ENCODE measurements at regions not wholly inside any gene's neighbourhood (a gene's known extent, or its start where the extent isn't known, plus 50 kb on each side); places are given as distances from the start of the nearest gene placed in this dataset.

DNA sequence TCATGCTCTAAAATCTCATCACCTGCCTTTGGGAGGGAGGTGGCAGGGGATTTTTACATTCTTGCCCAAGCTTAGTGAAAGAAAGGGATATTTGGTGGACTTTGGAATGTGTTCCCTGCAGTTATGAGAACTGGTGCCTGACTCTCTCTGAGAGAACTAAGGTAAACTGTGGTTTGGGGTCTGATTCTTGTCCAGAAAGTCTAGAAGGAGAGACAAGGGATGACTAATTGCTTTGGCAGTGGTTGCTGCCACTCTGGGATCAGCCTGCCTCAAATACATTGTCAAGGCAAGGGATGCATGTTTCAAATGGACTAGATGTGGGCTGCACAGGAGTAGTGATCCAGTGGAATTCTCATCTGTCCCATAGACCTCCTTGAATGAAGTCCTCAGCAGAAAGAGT is 115.2 kb downstream of the DDIT4L start:
- DNase-seq, result no peak
- no peaks in the 10 kb centered on the region for H3K4me1 ChIP-seq (replicated peaks in 1 of 2)
- H3K27me3 ChIP-seq, result no peaks in the 10 kb centered on the region
- H3K27ac ChIP-seq, result no peak overlapping the region
- intact Hi-C loops (cut with DNase I), result no loop called here
- H3K4me3 ChIP-seq, result no peak overlapping the region
- TF ChIP-seq, protein P1, sequence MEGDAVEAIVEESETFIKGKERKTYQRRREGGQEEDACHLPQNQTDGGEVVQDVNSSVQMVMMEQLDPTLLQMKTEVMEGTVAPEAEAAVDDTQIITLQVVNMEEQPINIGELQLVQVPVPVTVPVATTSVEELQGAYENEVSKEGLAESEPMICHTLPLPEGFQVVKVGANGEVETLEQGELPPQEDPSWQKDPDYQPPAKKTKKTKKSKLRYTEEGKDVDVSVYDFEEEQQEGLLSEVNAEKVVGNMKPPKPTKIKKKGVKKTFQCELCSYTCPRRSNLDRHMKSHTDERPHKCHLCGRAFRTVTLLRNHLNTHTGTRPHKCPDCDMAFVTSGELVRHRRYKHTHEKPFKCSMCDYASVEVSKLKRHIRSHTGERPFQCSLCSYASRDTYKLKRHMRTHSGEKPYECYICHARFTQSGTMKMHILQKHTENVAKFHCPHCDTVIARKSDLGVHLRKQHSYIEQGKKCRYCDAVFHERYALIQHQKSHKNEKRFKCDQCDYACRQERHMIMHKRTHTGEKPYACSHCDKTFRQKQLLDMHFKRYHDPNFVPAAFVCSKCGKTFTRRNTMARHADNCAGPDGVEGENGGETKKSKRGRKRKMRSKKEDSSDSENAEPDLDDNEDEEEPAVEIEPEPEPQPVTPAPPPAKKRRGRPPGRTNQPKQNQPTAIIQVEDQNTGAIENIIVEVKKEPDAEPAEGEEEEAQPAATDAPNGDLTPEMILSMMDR (IDR thresholded peaks at IDR 0.05), result no peak
- H3K9me3 ChIP-seq (replicated peaks in 1 of 3), result no peaks in the 10 kb centered on the region
- H3K36me3 ChIP-seq (replicated peaks in 1 of 2), result no peaks in the 10 kb centered on the region

DNA sequence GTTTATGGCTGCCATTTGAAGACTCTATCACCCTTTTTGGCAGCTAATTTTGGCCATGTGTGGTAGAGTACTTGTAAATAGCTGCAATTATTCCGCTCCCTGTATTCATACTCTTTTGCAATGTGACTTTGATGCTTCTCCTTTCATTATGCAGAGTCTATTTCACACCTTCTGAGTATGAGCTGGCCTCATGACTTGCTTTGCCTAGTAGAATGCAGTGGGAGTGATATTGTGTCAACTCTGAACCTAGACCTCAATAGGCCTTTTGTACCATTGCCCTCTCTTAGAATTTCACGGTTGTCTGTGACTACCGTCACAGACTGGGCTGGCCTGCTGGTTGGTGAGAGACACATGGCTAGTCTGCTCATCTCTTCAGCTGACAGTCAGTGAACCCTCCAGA is 118.8 kb downstream of the DDIT4L start:
- H3K36me3 ChIP-seq (replicated peaks in 1 of 2), result no peaks in the 10 kb centered on the region
- intact Hi-C loops (cut with DNase I), result no loop called here
- 90 to 100% (median 95%) methylated on average over 3 of the region's 3 CpGs for WGBS, 4 donors
- no peak for DNase-seq
- TF ChIP-seq POLR2A (IDR thresholded peaks at IDR 0.05), result no peak
- TF ChIP-seq, protein P1 (IDR thresholded peaks at IDR 0.05), result no peak
- no peak overlapping the region for H3K4me3 ChIP-seq
- no peaks in the 10 kb centered on the region for H3K9me3 ChIP-seq (replicated peaks in 1 of 3)
- no peaks in the 10 kb centered on the region for H3K4me1 ChIP-seq (replicated peaks in 1 of 2)
- no peak overlapping the region for H3K27ac ChIP-seq
- no peaks in the 10 kb centered on the region for H3K27me3 ChIP-seq

DNA sequence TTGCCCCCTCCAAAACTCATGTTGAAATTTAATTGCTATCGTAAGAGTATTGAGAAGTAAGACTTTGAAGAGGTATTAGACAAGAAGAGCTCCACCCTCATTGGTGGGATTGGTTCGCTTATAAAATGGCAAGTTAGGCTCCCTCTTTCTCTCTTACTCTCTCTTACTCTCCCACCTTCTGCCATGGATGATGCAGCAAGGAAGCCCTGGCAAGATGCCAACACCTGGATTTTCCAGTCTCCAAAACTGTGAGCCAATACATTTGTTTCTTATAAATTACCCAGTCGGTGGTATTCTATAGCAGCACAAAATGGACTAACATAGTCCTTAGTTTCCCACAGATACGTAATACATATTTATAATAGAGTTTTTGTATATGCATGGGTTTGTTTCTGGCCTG is 119.4 kb downstream of the DDIT4L start:
- WGBS, 4 donors, result 91 to 95% (median 94%) methylated on average over 4 of the region's 4 CpGs
- no peak overlapping the region for H3K27ac ChIP-seq

DNA sequence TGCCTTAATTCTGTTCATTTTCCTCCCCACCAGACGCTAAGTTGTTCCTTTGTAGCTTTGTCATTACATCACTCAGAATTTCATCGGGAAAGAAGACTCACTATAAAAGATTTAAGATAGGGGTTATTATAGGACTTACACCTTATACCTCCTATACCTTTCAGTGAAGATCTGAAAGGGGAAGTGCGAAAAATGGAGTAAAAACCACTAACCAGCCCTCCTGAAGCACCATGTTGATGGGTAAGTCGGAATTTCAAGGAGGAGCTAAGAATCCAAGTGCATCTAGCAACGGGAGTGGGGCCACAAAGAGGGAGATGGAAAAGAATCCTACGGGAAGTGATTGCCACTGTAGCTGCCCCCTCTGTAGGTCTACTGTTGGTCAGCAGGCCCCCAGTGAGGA is 119.1 kb upstream of the H2AZ1 start:
- no peak overlapping the region for H3K4me3 ChIP-seq

More for the DNA sequence above, 119.4 kb downstream of the DDIT4L start:
- Histone ChIP-seq H3K27me3 (no peaks in the 10 kb centered on the region), H3K9me3 (replicated peaks in 1 of 3) (no peaks in the 10 kb centered on the region), H3K4me1 (replicated peaks in 1 of 2) (no peaks in the 10 kb centered on the region), H3K4me3 (no peak overlapping the region), H3K36me3 (replicated peaks in 1 of 2) (no peaks in the 10 kb centered on the region)
- intact Hi-C loops (cut with DNase I), result no loop called here
- no peak for DNase-seq
- no peak for TF ChIP-seq POLR2A (IDR thresholded peaks at IDR 0.05)
- TF ChIP-seq, protein P1 (IDR thresholded peaks at IDR 0.05), result no peak

DNA sequence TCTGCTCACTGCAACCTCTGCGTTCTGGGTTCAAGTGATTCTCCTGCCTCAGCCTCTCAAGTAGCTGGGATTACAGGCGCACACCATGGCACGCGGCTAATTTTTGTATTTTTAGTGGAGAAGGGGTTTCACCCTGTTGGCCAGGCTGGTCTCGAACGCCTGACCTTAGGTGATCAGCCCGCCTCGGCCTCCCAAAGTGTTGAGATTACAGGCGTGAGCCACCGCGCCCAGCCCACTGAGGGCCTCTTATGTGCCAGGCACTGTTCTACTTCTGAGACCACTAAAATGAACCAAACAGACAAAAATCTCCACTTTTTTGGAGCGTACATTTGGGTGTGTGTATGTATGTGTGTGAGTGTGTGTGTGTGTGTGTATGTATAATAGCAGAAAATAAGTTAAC is 117.2 kb upstream of the H2AZ1 start:
- Histone ChIP-seq H3K27me3 (no peaks in the 10 kb centered on the region), H3K4me1 (replicated peaks in 1 of 2) (no peaks in the 10 kb centered on the region), H3K27ac (no peak overlapping the region), H3K9me3 (replicated peaks in 1 of 3) (no peaks in the 10 kb centered on the region), H3K36me3 (replicated peaks in 1 of 2) (no peaks in the 10 kb centered on the region), H3K4me3 (no peak overlapping the region)
- TF ChIP-seq POLR2A (IDR thresholded peaks at IDR 0.05), result no peak
- TF ChIP-seq, protein P1 (IDR thresholded peaks at IDR 0.05), result no peak
- 84 to 92% (median 90%) methylated on average over 12 of the region's 12 CpGs for WGBS, 4 donors
- no peak for DNase-seq
- intact Hi-C loops (cut with DNase I), result no loop called here

More for the DNA sequence above, 119.1 kb upstream of the H2AZ1 start:
- Histone ChIP-seq H3K9me3 (replicated peaks in 1 of 3) (no peaks in the 10 kb centered on the region), H3K27me3 (no peaks in the 10 kb centered on the region), H3K27ac (no peak overlapping the region), H3K4me1 (replicated peaks in 1 of 2) (no peaks in the 10 kb centered on the region), H3K36me3 (replicated peaks in 1 of 2) (no peaks in the 10 kb centered on the region)
- intact Hi-C loops (cut with DNase I), result no loop called here
- TF ChIP-seq POLR2A (IDR thresholded peaks at IDR 0.05), result no peak
- DNase-seq, result no peak
- WGBS, 4 donors, result 73 to 83% (median 78%) methylated on average over 6 of the region's 6 CpGs

Data from adrenal gland (tissue), 9 donors.